ENCODE measurements at regions not wholly inside any gene's neighbourhood (a gene's known extent, or its start where the extent isn't known, plus 50 kb on each side); places are given as distances from the start of the nearest gene placed in this dataset.

DNA sequence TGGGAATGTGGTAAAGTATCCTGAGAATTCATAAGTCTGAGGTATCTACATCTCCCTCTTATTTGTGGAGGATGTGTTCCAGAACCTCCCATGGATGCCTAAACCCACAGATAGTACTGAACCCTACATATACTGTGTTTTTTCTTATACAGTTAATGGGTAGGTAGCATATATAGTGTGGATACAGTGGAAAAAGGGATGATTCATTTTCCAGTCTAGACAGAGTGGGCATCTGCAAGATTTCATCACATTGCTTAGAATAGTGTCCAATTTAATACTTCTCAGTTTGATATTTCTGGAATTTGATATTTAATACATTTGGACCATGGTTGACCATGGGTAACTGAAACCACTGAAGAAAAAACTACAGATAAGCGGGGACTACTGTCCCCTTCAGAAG, 155.0 kb upstream of the ANKRD50 start:
- TF ChIP-seq, protein P1, sequence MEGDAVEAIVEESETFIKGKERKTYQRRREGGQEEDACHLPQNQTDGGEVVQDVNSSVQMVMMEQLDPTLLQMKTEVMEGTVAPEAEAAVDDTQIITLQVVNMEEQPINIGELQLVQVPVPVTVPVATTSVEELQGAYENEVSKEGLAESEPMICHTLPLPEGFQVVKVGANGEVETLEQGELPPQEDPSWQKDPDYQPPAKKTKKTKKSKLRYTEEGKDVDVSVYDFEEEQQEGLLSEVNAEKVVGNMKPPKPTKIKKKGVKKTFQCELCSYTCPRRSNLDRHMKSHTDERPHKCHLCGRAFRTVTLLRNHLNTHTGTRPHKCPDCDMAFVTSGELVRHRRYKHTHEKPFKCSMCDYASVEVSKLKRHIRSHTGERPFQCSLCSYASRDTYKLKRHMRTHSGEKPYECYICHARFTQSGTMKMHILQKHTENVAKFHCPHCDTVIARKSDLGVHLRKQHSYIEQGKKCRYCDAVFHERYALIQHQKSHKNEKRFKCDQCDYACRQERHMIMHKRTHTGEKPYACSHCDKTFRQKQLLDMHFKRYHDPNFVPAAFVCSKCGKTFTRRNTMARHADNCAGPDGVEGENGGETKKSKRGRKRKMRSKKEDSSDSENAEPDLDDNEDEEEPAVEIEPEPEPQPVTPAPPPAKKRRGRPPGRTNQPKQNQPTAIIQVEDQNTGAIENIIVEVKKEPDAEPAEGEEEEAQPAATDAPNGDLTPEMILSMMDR (IDR thresholded peaks at IDR 0.05; ENCODE audit: low read depth, low read length), result no peak
- no peak for DNase-seq (ENCODE audit: extremely low read depth, low read depth)

DNA sequence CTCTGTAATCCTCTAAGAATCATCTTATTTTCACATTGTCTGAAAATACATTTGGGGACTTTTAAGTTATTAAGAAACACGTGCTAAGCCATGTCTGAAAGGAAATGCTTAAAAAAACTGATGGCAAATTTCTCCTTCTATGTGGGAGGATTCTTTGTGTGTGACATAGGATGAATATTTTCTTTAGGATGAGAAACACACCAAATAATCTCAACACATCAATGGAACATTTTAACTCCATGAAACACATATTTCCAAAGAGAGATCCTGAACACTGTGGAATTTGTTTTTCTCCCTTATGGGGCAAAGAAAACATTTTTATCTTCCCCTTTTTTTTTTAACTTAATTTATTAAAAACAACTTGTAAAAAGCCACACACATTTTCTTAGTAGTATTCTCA, 153.8 kb upstream of the ANKRD50 start:
- TF ChIP-seq, protein P1 (IDR thresholded peaks at IDR 0.05; ENCODE audit: low read depth, low read length), result no peak

DNA sequence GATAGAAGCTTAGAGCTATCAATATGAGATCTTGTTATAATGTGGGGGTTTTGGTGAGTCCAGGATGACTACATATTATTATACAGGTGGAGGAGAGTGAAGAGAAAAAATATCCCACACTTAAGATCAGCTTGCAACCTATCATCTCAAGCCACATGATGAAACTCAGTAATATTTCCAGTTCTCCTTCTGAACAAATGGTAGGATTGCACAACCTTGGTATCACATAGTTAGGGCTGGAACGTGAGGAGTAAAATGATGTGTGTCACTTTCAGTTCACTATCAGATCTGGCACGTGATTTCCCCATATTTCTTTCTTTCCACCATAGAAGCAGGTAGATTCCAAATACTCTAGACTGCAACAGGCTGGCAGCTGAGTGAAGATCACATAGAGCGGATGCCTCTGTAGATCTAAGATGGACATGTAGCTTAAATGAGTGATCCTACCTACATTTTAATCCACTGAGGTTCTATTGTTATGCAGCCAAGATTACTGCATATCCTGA, 150.6 kb upstream of the ANKRD50 start:
- no peak for DNase-seq (ENCODE audit: extremely low read depth, low read depth)
- TF ChIP-seq, protein P1 (IDR thresholded peaks at IDR 0.05; ENCODE audit: low read depth, low read length), result no peak

More for the DNA sequence above, 153.8 kb upstream of the ANKRD50 start:
- no peak for DNase-seq (ENCODE audit: extremely low read depth, low read depth)

- TF ChIP-seq, protein P1 (IDR thresholded peaks at IDR 0.05; ENCODE audit: low read depth, low read length), result no peak
- DNase-seq (ENCODE audit: extremely low read depth, low read depth), result no peak
Measured at GRCh38 chr4:124862261-124862660, 149.7 kb upstream of the ANKRD50 start.

GRCh38 chr4:124861761-124862160, 149.2 kb upstream of the ANKRD50 start:
- TF ChIP-seq, protein P1 (IDR thresholded peaks at IDR 0.05; ENCODE audit: low read depth, low read length), result no peak
- no peak for DNase-seq (ENCODE audit: extremely low read depth, low read depth)

- no peak for DNase-seq (ENCODE audit: extremely low read depth, low read depth)
- TF ChIP-seq, protein P1 (IDR thresholded peaks at IDR 0.05; ENCODE audit: low read depth, low read length), result no peak
Measured at GRCh38 chr4:124854968-124855367, 142.4 kb upstream of the ANKRD50 start.

DNA sequence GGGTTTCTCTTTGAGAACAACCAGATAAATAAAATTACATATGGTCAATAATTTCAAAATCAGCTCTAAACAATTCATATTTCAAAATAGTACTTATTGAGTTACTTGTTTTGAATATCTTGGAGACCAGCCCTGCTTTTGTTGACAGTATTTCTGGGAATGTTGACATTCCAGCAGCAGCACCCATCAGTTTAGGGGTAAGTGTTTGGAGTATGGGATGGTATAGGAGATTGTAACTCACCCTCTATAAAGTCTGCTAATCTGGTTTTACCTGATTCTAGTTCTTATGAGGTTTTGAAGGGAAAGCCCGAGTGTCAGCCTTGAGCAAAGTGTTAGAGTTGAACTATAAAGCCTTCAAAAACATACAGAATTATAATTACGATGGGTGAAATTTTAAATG, 139.2 kb upstream of the ANKRD50 start:
- DNase-seq (ENCODE audit: extremely low read depth, low read depth), result no peak
- TF ChIP-seq, protein P1 (IDR thresholded peaks at IDR 0.05; ENCODE audit: low read depth, low read length), result no peak

Data from AG09319 (cell line).